ENCODE measurements at regions not wholly inside any gene's neighbourhood (a gene's known extent, or its start where the extent isn't known, plus 50 kb on each side); places are given as distances from the start of the nearest gene placed in this dataset.

DNA sequence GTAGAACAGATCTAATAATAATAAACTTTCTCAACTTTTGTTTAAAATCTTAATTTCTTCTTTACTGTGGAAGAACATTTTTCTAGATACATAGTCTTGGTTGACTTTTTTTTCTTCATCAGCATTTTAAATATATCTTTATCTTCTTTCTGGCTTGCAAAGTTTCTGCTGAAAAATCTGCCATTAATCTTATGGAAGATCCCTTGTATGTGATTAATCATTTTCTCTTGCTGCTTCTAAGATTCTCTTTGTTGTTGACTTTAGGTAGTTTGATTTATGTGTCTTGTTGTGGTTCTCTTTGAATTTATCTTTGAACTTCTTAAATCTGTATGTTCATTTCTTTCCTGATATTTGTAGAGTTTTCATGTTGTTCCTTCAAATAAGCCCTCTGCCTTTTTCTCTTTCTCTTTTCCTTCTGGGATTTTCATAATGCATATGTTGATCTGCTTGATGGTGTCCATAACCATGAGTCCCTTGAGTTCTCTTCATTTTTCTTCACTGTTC lies 657.6 kb upstream of the CXADR start:
- no peaks in the 10 kb centered on the region for H3K36me3 Mint-ChIP-seq
- no peak overlapping the region for H3K27ac Mint-ChIP-seq
- H3K9me3 Mint-ChIP-seq = peaks cover 6% of the 10 kb centered on the region
- no peak overlapping the region for H3K4me3 Mint-ChIP-seq
- H3K27me3 Mint-ChIP-seq = no peaks in the 10 kb centered on the region
- H3K4me1 Mint-ChIP-seq = no peaks in the 10 kb centered on the region

DNA sequence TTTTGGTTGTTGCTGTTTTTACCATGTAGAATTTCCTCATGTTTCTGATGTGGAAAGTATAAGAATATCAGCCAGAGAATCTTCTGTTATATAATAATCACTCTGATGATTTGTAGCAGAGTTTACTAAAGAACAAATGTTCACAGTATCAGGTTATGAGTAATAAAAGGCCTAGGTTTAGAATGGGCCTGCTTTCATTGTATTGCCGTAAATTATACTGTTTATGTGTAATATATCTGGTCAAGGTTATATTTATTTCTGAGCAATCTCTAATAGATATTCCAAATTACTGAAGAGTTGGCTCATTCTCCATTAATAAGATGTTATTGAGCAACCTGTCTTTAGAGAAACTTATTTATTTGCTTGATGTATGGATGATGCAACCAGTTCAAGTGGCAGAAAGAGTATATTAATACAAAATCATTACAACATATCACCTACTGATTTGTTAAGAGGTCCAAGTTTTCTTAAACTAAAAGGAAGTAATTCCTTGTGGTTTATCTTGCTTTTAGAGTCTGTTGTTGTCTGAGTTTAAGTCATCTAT lies 649.4 kb upstream of the CXADR start:
- no peak overlapping the region for H3K4me3 Mint-ChIP-seq
- no peaks in the 10 kb centered on the region for H3K36me3 Mint-ChIP-seq
- H3K27ac Mint-ChIP-seq = no peak overlapping the region
- H3K9me3 Mint-ChIP-seq = no peaks in the 10 kb centered on the region
- no peaks in the 10 kb centered on the region for H3K4me1 Mint-ChIP-seq
- no peaks in the 10 kb centered on the region for H3K27me3 Mint-ChIP-seq

DNA sequence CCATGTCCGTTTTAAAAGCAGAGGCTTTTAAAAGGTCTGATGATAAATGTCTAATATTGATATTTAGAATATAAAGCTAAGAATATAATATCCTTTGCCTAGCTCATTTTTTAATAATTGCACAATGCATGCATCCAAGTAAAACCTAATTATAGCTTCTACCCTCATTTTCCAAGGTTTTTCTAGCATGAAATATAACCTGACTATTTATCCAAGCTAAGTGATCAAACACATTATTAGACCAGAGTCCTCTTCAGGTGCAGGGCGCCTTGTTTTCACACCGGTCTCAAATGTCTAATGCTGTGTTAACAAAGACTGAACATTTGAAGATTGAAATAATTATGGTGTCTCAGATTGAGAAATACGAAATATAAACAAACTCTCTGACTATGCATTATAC lies 648.9 kb upstream of the CXADR start:
- H3K4me1 Mint-ChIP-seq = no peaks in the 10 kb centered on the region
- H3K36me3 Mint-ChIP-seq = no peaks in the 10 kb centered on the region
- H3K27me3 Mint-ChIP-seq = no peaks in the 10 kb centered on the region
- no peak overlapping the region for H3K27ac Mint-ChIP-seq
- no peaks in the 10 kb centered on the region for H3K9me3 Mint-ChIP-seq
- no peak overlapping the region for H3K4me3 Mint-ChIP-seq

DNA sequence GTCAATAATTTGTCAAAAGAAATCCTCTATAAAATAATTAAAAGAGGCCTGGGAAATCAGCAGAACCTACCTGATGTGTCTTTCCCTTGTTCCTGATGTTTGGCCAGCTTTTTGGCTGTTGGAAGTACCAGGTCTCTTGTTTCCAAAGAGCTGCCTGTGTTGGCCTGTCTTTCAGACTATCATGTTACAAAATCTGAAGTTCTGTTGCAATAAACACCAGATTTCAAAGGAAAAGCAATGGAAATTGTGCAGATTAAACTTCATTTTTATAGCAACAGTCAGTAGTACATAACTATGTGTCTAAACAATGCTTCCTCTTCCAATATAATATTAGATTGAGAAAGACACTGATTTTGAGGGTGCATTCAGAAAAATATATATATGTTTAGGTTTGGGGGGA lies 647.2 kb upstream of the CXADR start:
- no peaks in the 10 kb centered on the region for H3K36me3 Mint-ChIP-seq
- H3K27me3 Mint-ChIP-seq = no peaks in the 10 kb centered on the region
- H3K4me1 Mint-ChIP-seq = no peaks in the 10 kb centered on the region
- no peak overlapping the region for H3K27ac Mint-ChIP-seq
- no peak overlapping the region for H3K4me3 Mint-ChIP-seq
- no peaks in the 10 kb centered on the region for H3K9me3 Mint-ChIP-seq

DNA sequence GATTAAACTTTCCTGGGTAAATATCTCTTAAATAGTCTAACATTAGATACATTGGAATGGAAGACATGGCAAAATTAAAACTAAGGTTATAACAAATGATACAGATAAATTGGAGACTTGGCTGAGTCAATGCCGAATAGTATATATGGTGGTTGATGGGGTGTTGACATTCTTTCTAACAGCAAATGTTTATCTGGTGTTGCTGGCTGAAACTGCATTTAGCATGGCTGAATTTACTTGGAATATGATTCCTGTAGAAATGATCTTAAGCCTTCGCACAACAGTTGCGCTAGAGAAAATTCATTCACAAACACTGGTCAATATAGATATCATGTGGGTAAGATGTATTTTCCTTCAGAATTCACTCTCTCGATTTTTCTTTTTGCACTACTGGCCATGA lies 646.0 kb upstream of the CXADR start:
- Mint-ChIP-seq H3K4me3 (no peak overlapping the region), H3K36me3 (no peaks in the 10 kb centered on the region), H3K9me3 (no peaks in the 10 kb centered on the region), H3K4me1 (no peaks in the 10 kb centered on the region), H3K27me3 (no peaks in the 10 kb centered on the region), H3K27ac (no peak overlapping the region)

DNA sequence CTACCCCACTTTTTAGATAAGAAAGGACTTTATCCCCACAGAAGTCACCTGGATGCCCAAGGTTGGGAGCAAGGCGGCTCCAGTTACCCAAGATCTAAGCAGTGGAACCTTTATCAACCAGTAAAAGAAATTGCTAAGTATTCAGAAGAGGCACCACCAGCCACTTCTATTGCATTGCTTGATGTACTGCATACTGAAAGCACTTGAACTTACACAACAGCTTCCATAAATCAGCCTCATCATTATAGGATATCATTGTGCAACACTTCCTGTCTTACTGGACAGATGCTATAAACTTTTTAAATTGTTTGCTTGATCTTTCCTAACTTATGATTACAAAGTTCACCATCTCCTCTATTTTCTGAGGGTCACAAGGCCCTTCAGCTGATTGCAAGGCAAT lies 642.7 kb upstream of the CXADR start:
- Mint-ChIP-seq H3K4me1 (no peaks in the 10 kb centered on the region), H3K9me3 (no peaks in the 10 kb centered on the region), H3K36me3 (no peaks in the 10 kb centered on the region), H3K4me3 (no peak overlapping the region), H3K27ac (no peak overlapping the region), H3K27me3 (no peaks in the 10 kb centered on the region)

DNA sequence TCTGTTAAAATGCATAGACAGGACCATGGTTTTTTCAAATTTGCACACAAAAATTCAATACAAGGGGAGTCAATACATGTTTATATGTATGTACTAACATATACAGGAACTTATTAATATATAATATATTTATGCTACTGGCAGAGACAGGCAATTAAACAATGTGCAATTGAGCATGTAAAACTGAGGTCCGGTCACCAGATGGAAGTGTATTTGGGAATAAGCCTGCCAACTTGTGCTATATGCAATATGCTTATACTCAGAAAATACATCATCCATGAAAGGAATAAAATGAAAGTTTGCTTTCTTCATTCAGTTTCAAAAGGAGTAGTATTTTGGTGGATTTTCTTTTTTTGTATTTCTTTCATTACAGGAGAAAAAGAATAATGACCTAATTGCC lies 640.2 kb upstream of the CXADR start:
- H3K9me3 Mint-ChIP-seq = no peaks in the 10 kb centered on the region
- no peaks in the 10 kb centered on the region for H3K27me3 Mint-ChIP-seq
- H3K4me3 Mint-ChIP-seq = no peak overlapping the region
- H3K27ac Mint-ChIP-seq = no peak overlapping the region
- no peaks in the 10 kb centered on the region for H3K36me3 Mint-ChIP-seq
- no peaks in the 10 kb centered on the region for H3K4me1 Mint-ChIP-seq

DNA sequence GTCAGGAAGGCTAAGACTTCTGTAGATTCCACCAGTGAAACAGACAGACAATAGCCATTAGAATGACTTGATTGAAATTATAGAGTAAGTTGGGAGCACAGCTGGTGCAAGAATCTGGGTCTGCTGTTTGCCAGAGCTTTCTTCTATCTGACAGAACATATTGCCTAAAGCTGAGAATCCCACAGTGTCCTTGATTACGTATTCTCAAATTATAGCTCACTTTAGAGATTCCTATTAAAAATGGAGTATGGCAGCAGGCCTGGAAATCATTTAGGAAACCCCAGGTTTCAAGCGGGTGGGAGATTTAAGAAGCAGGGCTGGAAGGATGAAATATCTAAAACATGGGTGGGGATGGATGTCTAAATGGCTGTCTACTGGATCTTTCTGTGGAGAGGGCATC lies 639.7 kb upstream of the CXADR start:
- no peak overlapping the region for H3K4me3 Mint-ChIP-seq
- no peaks in the 10 kb centered on the region for H3K4me1 Mint-ChIP-seq
- no peaks in the 10 kb centered on the region for H3K36me3 Mint-ChIP-seq
- no peaks in the 10 kb centered on the region for H3K27me3 Mint-ChIP-seq
- no peak overlapping the region for H3K27ac Mint-ChIP-seq
- H3K9me3 Mint-ChIP-seq = no peaks in the 10 kb centered on the region

DNA sequence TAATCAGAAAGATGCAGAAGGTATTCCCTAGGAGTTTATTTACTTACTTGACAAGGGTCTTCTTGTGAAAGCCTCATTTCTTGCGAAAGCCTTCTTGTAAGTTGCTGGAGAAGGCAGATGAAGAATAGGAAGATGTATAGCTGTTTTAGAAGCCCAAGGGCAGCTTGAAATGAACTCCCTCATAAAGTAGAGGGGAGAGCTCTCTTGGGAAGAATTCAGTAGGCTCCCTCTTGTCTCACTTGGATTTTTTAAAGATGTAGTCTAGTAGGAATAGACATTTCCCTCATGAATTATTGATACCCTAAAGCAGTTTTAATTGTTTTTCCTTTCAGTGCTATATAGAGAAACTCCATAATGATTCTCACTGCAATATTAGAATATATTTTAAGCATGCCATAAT lies 639.2 kb upstream of the CXADR start:
- no peaks in the 10 kb centered on the region for H3K4me1 Mint-ChIP-seq
- no peaks in the 10 kb centered on the region for H3K36me3 Mint-ChIP-seq
- H3K9me3 Mint-ChIP-seq = no peaks in the 10 kb centered on the region
- H3K27me3 Mint-ChIP-seq = no peaks in the 10 kb centered on the region
- no peak overlapping the region for H3K27ac Mint-ChIP-seq
- H3K4me3 Mint-ChIP-seq = no peak overlapping the region

DNA sequence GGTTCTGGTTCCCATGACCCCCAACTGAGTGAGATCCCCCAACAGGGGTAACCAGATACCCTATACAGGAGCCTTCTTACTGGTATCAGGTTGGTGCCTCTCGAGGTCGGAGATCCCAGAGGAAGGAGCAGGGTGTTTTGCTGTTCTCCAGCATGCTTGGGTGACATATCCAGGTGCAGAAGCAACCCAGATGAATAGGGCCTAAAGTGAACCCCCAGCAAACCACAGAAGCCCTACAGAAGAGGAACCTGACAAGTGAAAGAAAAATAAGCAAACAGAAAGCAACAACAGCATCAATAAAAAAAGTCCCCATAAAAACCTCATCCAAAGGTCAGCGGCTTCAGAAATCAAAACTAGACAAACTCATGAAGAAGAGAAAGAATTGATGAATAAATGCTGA lies 633.4 kb upstream of the CXADR start:
- Mint-ChIP-seq H3K4me3 (no peak overlapping the region), H3K9me3 (peaks cover 2% of the 10 kb centered on the region), H3K4me1 (no peaks in the 10 kb centered on the region), H3K36me3 (no peaks in the 10 kb centered on the region), H3K27me3 (no peaks in the 10 kb centered on the region), H3K27ac (no peak overlapping the region)

DNA sequence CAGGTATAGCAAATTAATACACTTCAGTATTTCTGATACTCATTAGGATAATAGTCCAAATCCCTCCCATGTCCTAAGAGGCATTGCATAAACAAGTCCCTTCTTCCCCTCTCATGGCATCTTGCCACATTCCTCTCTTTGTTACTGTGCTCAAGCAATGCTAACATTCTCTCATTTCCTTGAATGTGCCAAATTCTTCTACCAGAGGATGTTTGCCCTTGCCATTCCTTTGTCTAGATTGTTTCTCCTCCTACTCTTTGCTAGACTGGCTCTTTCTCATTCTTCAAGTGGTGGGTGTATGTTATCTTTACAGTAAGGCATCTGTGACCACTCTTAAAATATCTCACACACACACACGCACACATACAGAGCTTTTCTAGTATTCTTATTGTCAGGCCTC lies 621.0 kb upstream of the CXADR start:
- H3K36me3 Mint-ChIP-seq = no peaks in the 10 kb centered on the region
- H3K27me3 Mint-ChIP-seq = no peaks in the 10 kb centered on the region
- no peaks in the 10 kb centered on the region for H3K4me1 Mint-ChIP-seq
- no peaks in the 10 kb centered on the region for H3K9me3 Mint-ChIP-seq
- H3K4me3 Mint-ChIP-seq = no peak overlapping the region
- no peak overlapping the region for H3K27ac Mint-ChIP-seq

DNA sequence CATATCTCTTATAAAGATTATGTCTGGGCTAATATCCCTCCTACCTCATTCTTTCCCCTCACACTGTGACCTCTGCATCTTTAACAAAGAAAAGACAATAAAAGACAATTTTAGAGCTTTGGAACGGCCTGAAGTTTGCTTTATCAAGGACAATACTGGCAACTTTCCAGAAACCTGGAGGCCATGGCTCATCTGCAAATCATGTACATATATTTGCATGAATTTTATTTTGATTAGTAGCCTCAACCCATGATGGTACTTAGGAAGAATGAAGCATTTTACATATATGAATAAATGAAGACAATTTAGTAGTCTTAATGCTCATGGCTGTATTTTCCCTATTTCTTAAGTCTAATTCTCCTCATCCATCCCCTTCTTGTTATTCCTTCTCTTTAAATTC lies 612.2 kb upstream of the CXADR start:
- H3K9me3 Mint-ChIP-seq = peaks cover 4% of the 10 kb centered on the region
- H3K4me1 Mint-ChIP-seq = no peaks in the 10 kb centered on the region
- no peaks in the 10 kb centered on the region for H3K27me3 Mint-ChIP-seq
- H3K27ac Mint-ChIP-seq = no peak overlapping the region
- H3K36me3 Mint-ChIP-seq = no peaks in the 10 kb centered on the region
- H3K4me3 Mint-ChIP-seq = no peak overlapping the region

DNA sequence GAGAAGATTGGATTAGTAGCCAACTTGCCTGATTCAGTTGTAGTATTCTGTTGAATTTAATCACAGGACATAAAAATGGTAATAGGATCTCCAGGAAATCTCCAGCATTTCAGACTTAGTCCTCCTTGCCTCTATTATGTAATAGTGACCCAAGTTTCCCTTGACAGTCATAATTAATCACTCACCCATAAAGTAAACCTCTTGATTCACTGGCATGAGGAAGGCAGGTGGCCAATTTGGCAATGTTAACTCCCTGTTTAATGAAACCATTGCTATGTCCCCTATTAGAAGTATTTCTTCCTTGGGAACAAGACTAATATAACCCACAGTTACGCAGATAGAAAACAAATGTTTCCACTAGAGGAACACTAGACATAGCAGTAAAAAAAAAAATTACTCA lies 604.8 kb upstream of the CXADR start:
- no peaks in the 10 kb centered on the region for H3K36me3 Mint-ChIP-seq
- peaks cover 4% of the 10 kb centered on the region for H3K9me3 Mint-ChIP-seq
- no peaks in the 10 kb centered on the region for H3K27me3 Mint-ChIP-seq
- no peak overlapping the region for H3K27ac Mint-ChIP-seq
- H3K4me3 Mint-ChIP-seq = no peak overlapping the region
- no peaks in the 10 kb centered on the region for H3K4me1 Mint-ChIP-seq

DNA sequence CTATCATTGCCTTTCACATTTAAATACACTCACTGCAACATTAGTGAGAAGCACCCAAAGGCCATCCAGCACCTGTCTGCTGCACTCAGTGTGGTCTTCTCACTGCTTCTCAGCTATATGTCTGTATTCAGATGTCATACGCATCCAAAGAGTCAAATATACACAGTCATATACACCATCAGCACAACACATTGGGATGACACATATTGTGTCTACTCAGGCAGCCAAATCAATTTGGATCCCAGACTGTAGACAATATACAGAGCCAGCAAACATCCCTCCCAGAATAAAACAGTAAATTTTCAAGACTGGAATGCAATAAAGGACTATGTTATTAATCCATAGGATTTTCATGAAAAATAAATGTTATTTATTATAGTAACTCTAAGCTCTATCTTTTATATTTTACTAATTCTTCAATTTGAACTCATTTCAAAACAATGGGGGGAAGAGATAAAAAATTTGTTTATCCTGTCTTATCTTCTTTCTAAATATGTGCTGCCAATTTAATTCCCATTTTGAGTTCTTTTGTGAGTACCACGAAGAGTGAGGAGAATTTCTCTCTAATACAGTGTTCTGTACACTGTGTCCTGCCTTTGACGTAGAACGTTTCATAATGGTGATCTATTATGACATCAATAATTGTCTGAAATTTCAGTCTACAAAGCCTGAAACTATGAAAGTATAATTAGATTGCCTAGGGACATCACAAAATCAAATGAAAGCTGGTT lies 602.2 kb upstream of the CXADR start:
- H3K4me1 Mint-ChIP-seq = no peaks in the 10 kb centered on the region
- H3K9me3 Mint-ChIP-seq = peaks cover under 1% of the 10 kb centered on the region
- H3K4me3 Mint-ChIP-seq = no peak overlapping the region
- H3K36me3 Mint-ChIP-seq = no peaks in the 10 kb centered on the region
- H3K27me3 Mint-ChIP-seq = no peaks in the 10 kb centered on the region
- no peak overlapping the region for H3K27ac Mint-ChIP-seq

DNA sequence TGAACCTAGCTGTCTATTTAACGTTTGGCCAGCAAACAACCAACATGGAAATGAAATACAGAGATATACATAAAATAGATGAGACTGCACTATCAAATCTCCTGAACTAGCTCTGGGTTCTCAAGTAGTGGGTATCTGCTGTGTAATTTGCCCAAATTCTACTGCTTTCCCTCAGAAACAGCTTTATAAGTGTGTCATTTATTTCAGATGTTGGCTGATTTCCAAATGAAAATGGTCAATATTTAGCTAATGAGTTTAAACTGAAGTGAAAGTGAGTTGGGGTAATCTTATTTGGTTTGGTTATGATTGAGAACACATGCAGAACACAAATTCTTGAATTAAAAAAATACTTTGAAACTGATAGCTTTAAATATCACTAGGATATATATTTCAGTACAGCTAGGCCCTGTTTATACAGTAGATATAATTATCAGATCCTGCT lies 601.7 kb upstream of the CXADR start:
- Mint-ChIP-seq H3K27ac (no peak overlapping the region), H3K36me3 (no peaks in the 10 kb centered on the region), H3K4me3 (no peak overlapping the region), H3K9me3 (no peaks in the 10 kb centered on the region), H3K27me3 (no peaks in the 10 kb centered on the region), H3K4me1 (no peaks in the 10 kb centered on the region)

DNA sequence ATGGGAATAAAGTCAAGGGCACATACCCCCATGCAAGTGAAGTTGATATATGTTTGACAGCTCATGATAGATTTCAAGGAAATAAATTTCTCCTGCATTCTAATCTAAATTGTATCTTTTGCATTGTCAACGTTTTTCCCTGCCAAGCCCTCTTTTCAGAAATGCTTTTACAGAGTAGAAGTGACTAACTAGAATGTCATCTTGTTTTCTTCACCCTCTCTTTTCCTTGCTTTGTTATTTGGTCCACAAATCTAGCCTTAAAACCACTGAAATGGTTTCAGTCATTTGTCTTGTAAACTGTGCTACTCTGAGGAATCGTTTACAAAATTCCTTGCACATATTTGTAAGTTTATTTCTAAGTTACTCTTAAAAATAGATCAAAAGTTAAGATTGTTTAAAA lies 600.8 kb upstream of the CXADR start:
- no peaks in the 10 kb centered on the region for H3K9me3 Mint-ChIP-seq
- H3K4me3 Mint-ChIP-seq = no peak overlapping the region
- no peaks in the 10 kb centered on the region for H3K27me3 Mint-ChIP-seq
- no peak overlapping the region for H3K27ac Mint-ChIP-seq
- H3K4me1 Mint-ChIP-seq = no peaks in the 10 kb centered on the region
- no peaks in the 10 kb centered on the region for H3K36me3 Mint-ChIP-seq

DNA sequence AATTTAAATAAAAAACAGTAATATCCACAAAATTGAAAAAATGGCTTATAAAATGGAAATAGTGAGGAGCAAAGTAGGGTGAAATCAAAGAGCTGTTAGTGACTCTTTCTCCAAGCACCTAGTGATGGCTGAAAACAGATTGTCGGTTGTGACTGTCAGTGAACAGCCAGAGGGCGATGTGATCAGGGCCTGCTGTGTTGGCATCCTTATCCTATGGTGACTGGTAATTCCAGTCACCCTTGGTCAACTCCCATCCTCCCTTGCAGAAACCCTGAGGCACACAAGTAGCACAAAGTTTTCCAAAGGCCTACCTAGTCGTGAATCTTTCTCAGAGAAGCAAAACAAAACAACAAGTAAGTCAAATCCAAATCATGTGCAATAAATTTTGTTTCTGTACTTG lies 599.8 kb upstream of the CXADR start:
- H3K27ac Mint-ChIP-seq = no peak overlapping the region
- H3K9me3 Mint-ChIP-seq = no peaks in the 10 kb centered on the region
- H3K27me3 Mint-ChIP-seq = no peaks in the 10 kb centered on the region
- no peaks in the 10 kb centered on the region for H3K36me3 Mint-ChIP-seq
- no peaks in the 10 kb centered on the region for H3K4me1 Mint-ChIP-seq
- no peak overlapping the region for H3K4me3 Mint-ChIP-seq

Data from activated naive CD4-positive, alpha-beta T cell treated with anti-CD3 and anti-CD28 coated beads, Interleukin-2, amount 50 U/mL, for 24 hours (primary cell).